D721Med (cell line): ENCODE measurements at regions not wholly inside any gene's neighbourhood (a gene's known extent, or its start where the extent isn't known, plus 50 kb on each side); places are given as distances from the start of the nearest gene placed in this dataset.

Experiments
- DNase-seq: peaks from one replicate; pipeline ENCODE4 v3.0.0; 2011; ENCODE audit warnings: low spot score; ENCODE audit not compliant: insufficient read length
- FAIRE-seq: peaks from 2 replicates; lab custom pipeline; 2011; peaks lifted over from hg19 to GRCh38; lab: Jason Lieb, UNC
- TF ChIP-seq, protein P1 (sequence below): IDR thresholded peaks from 2 replicates; pipeline ENCODE4 v1.5.1; 2012; ENCODE audit warnings: mild to moderate bottlenecking, control low read depth; ENCODE audit not compliant: insufficient read depth; ENCODE audit errors: missing control alignments

GRCh38 chr4:163988391-163988790 is 493.9 kb downstream of the TMA16 start:
- DNase-seq (no peak), FAIRE-seq (no peak)
- TF ChIP-seq, protein P1, sequence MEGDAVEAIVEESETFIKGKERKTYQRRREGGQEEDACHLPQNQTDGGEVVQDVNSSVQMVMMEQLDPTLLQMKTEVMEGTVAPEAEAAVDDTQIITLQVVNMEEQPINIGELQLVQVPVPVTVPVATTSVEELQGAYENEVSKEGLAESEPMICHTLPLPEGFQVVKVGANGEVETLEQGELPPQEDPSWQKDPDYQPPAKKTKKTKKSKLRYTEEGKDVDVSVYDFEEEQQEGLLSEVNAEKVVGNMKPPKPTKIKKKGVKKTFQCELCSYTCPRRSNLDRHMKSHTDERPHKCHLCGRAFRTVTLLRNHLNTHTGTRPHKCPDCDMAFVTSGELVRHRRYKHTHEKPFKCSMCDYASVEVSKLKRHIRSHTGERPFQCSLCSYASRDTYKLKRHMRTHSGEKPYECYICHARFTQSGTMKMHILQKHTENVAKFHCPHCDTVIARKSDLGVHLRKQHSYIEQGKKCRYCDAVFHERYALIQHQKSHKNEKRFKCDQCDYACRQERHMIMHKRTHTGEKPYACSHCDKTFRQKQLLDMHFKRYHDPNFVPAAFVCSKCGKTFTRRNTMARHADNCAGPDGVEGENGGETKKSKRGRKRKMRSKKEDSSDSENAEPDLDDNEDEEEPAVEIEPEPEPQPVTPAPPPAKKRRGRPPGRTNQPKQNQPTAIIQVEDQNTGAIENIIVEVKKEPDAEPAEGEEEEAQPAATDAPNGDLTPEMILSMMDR, result no peak

DNA sequence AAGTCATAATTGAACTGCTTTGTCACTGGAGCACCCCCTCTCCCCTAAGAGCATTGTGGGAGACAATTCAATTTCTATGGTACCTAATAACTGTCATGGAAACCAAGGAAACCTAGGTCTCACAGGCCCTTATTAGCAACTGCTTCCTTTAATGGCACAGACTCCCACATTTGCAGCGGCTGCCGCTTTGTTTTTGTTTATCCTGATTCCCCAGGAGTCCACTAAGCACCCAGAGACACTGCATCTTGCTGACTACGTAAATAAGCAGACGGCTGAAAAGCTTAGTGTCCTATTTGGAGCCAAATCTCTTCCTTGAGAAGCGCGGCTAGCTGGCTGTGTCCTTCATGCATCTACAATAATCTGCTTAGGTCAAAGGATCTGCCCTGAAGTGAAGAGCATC is 494.4 kb downstream of the TMA16 start:
- DNase-seq (no peak), FAIRE-seq (peak; percentile 98)
- TF ChIP-seq, protein P1, result no peak

GRCh38 chr4:163991298-163991865 is 496.9 kb downstream of the TMA16 start:
- peak; percentile 74 for FAIRE-seq
- TF ChIP-seq, protein P1, result no peak

DNA sequence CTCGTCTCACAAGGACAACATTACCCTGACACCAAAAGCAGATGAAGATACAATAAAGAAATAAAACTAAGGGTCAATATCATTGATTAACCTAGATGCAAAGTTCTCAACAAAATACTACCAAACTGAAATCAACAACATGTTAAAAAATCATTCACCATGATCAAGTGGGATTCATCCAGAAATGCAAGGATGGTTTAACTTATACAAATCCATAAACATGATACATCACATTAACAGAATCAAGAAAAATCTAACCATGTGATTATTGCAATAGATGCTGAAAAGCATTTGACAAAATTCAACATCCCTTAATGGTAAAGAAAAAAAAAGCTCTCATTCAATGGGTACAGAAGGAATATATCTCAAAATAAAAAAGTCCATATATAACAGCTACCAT is 514.9 kb downstream of the TMA16 start:
- TF ChIP-seq, protein P1, result no peak
- DNase-seq, result no peak
- FAIRE-seq, result peak; percentile 88

More at GRCh38 chr4:163991298-163991865, 496.9 kb downstream of the TMA16 start:
- no peak for DNase-seq

DNA sequence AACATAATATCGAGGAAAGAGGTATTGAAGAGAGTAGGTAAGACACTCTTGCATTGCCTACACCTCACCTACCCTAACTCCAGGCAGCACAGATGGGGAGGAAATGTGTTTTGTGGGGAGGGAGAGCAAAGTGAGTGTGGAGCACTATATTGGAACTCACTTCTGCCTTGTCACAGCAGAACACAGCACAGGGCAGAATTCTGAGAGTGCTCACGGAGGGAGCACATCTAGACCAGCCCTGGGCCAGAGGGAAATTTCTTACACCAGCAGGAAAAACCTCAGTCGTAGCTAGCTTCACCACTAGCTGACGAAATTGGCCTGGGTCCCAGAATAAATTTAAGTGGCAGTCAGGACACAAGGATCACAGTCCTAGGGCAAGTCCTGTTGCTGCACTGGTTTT is 517.3 kb downstream of the TMA16 start:
- FAIRE-seq (no peak), DNase-seq (no peak)
- TF ChIP-seq, protein P1, result no peak

GRCh38 chr4:164012396-164013027 is 518.0 kb downstream of the TMA16 start:
- peak; percentile 68 for FAIRE-seq
- DNase-seq, result no peak
- TF ChIP-seq, protein P1, result peak; percentile 87

- FAIRE-seq (no peak), DNase-seq (no peak)
- TF ChIP-seq, protein P1, result no peak
Measured at GRCh38 chr4:164021947-164022346, 527.5 kb downstream of the TMA16 start.
